ENCODE measurements at regions not wholly inside any gene's neighbourhood (a gene's known extent, or its start where the extent isn't known, plus 50 kb on each side); places are given as distances from the start of the nearest gene placed in this dataset.
"Not testable (repeated sequence)": the region's sequence is repeated elsewhere in the genome, so short reads cannot be mapped to it uniquely, and the experiment has no call there.

DNA sequence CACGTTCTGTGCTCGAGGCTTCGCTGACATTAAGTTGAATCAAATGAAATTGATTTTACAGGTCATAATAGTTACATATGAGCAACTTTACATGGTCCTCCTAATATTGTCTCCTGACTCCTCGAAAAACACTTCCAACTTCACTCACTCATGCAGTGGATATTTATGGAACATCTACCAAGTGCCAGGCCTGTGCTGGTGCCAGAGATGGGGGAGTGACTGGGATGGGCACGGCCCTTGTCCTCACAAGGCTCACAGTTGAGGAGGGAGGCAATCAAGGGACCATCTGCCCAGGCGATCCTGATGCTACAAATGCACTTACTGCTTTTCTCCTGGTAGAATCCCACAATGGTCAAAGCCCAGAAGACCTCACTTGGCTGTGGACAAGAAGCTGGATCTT, 426.4 kb downstream of the PREX1 start:
- no peak for FAIRE-seq
- DNase-seq (ENCODE audit: insufficient read length), result no peak
- no peak for TF ChIP-seq POLR2AphosphoS5 (IDR thresholded peaks at IDR 0.05; ENCODE audit: low read depth, low read length)
- TF ChIP-seq POLR2A (IDR thresholded peaks at IDR 0.05; ENCODE audit: low read depth, low read length), result no peak
- TF ChIP-seq TAF1 (IDR thresholded peaks at IDR 0.05; ENCODE audit: borderline replicate concordance, low read depth, low read length), result no peak

DNA sequence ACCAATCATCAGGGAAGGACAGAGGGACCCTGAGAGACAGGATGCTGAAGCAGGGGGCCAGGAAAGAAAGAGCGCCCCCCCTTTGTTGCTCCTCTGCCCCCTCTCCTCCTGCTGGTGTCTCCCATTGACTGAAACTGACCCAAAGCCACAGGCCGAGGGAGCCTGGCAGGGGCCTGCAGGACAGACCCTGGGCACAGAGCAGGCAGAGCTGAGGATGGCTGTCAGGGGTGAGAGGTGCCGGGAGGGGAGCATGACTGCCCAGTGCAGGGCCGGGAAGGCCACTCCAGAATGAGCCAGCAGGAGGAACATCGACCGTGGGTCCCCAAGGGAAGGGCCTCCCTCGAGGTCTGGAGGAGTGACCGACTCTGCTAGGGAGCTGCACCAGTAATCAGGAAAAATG, 427.8 kb downstream of the PREX1 start:
- no peak for DNase-seq (ENCODE audit: insufficient read length)
- FAIRE-seq, result no peak
- TF ChIP-seq POLR2A (IDR thresholded peaks at IDR 0.05; ENCODE audit: low read depth, low read length) (no peak), TAF1 (IDR thresholded peaks at IDR 0.05; ENCODE audit: borderline replicate concordance, low read depth, low read length) (no peak), POLR2AphosphoS5 (IDR thresholded peaks at IDR 0.05; ENCODE audit: low read depth, low read length) (no peak)

DNA sequence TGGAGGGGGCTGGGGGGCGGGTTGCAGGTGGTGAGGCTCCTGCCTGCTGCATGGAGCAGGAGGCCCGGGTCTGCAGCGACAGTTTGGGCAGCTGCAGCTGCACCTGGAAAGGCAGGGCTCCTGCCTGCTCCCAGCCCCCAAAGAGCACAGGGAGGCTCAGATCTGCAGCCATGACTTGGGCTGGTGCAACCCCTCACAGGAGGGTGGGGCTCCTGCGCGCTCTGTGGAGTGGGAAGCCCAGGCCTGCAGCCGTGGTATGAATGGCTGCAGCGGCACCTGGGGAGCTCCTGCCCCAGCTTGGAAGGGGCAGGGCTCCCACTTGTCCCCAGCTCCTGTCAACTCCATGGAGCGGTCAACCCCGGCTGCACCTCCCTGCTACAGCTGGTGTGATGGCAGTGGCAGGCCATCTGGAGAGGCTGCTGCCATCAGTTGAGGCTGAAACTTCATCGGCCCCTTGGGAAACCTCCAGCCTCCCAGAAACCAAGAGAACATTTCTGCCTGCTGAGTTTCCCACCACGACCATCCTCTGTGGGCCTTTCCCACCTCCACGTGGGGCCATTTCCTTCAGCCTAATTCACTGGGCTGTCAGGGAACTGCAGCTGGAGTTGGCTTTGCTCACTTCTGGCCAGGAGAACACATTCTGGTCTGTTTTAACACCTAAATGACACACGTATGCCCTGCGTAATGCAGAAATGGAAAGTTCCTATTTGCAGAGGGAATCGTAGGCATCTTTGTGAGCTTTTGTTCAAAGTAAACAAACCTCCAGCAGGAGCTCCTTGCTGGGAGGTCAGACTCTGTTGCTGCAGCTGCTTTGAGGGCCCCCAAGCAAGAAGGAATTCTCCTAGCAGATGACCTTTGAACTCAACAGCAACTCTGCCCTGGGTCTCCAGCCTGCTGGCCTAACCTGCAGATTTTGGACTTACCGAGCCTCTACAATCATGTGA, 429.0 kb downstream of the PREX1 start:
- FAIRE-seq (no peak), DNase-seq (ENCODE audit: insufficient read length) (no peak)
- no peak for TF ChIP-seq TAF1 (IDR thresholded peaks at IDR 0.05; ENCODE audit: borderline replicate concordance, low read depth, low read length)
- TF ChIP-seq POLR2AphosphoS5 (IDR thresholded peaks at IDR 0.05; ENCODE audit: low read depth, low read length), result no peak
- TF ChIP-seq POLR2A (IDR thresholded peaks at IDR 0.05; ENCODE audit: low read depth, low read length), result no peak

DNA sequence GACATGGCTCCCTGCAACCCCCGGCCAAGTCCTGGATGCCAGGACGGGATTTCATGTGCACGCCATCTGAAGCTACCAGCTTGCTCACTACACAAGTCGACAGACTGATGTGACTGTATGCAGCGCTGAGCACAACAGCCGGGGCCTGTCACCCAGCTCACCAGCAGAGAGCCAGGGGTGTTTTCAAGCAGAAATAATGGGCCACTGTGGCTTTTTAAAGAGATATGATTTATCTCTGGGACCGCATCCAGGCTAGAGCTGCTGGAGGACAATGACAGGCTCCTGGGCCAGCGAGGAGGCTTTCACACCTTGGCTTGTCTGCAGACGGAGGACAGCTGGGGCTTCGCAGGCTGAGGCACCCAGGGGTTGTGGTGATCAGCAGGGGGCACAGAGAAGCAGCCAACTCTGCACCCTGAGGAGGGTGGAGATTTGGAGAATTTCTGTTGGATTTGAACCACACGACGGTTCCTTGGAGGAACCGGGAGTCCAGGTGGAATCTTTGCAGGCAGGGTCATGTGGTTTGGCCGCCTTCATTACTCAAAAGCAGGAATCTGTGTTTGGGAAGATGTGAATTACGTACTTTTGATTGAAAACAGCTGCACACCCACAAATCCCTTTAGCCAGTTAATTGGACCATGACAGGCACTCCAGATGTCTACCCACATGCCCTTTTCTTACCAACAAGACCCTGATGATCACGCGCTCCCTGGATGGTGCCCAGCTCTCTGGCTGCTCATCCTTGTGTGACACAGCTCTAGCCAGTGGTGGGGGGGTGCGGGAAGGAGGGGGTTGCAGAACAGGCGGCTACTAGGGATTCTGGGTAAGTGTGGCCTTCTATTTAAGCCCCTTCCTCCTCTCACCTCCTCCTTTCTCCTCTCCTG, 430.6 kb downstream of the PREX1 start:
- DNase-seq (ENCODE audit: insufficient read length); FAIRE-seq: not testable (repeated sequence)

DNA sequence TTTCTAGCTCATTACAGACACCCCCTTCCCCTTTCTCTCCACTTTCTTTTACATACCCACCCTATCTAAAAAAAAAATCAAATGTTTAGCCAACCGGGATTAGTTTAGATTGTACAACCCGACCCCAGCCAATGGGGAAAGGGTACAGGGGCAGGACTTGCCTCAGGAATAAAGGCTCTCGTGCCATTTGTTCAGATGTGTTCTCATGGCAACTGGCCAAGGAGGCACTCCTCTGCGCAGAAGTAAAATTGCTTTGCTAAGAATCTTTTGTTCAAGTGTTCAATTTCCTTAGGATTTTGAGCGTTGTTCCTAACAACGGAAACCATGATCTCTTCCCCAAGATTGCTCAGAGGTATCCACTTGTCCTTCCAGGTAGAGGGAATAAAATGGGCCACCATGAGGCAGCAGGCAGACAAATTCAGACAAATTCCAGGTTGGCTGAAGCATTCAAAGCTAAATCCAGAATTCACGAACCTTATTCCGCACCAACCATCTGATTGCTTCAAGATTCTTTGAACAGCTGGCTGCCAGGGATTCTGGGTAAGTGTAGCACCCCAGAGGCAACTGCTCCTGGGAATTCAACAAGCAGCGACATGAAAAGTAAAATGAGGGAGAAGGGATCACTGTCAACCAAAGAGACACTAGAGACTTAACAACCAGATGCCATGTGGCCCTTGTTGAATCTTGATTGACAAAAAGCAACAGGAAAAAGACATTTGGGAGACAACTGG, 431.8 kb downstream of the PREX1 start:
- no peak for DNase-seq (ENCODE audit: insufficient read length)
- TF ChIP-seq TAF1 (IDR thresholded peaks at IDR 0.05; ENCODE audit: borderline replicate concordance, low read depth, low read length), result no peak
- TF ChIP-seq POLR2A (IDR thresholded peaks at IDR 0.05; ENCODE audit: low read depth, low read length), result no peak
- no peak for TF ChIP-seq POLR2AphosphoS5 (IDR thresholded peaks at IDR 0.05; ENCODE audit: low read depth, low read length)
- no peak for FAIRE-seq

DNA sequence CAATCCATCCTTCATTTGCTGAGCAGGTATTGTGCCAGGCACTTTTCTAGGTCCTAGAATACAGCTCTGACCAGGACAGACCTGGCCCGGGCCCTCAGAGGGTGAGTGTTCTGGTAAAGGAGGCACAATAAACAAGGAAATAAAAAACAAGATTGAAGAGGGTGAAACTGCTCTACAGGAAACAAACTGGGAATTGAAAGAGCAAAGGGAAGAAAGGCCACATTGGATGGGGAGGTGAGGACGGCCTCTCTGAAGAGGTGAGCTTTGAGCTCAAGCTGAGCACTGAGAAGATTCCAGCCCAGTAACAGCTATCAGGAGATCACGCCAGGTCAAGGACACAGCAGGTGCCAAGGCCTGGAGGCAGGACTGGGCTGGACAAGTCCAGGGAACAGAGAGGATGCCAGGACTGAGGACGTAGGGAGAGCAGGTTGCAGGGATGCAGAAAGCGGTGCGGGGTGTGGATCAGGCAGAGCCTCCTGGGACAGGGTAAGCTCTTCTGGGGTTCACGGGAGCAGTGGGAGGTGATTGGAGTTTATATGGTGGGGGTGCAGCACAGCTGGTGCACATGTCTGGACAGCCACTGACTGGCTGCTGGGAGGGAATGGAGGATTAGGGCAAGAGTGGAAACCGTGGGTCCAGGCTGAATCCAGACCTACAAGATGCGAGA, 433.3 kb downstream of the PREX1 start:
- FAIRE-seq (no peak), DNase-seq (ENCODE audit: insufficient read length) (no peak)
- no peak for TF ChIP-seq TAF1 (IDR thresholded peaks at IDR 0.05; ENCODE audit: borderline replicate concordance, low read depth, low read length)
- no peak for TF ChIP-seq POLR2A (IDR thresholded peaks at IDR 0.05; ENCODE audit: low read depth, low read length)
- no peak for TF ChIP-seq POLR2AphosphoS5 (IDR thresholded peaks at IDR 0.05; ENCODE audit: low read depth, low read length)

DNA sequence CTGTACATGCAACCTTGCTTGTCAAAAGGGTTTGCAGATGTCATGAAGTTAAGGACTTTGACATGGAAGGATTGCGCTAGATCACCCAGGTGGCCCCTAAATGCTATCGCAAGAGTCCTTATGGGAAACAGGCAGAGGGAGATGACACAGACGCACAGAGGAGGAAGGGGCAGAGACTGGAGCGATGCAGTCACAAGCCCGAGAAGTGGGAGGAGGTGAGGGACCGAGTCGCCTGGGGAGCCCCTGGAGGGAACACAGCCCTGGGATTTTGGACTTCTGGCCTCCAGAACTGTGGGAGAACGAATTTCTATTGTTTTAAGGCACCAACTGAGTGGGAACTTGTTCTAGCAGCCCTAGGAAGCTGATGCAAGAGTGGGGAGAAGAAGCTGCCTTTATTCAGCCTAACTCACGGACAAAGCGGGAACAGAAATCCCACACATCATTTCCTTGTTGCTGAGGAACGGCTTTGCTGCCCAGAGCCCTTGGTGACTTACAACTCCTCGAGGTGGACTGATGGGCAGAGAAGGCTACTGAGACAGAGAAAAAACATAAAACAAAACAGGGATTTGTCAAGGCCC, 434.0 kb downstream of the PREX1 start:
- TF ChIP-seq POLR2A (IDR thresholded peaks at IDR 0.05; ENCODE audit: low read depth, low read length), result no peak
- TF ChIP-seq TAF1 (IDR thresholded peaks at IDR 0.05; ENCODE audit: borderline replicate concordance, low read depth, low read length), result no peak
- no peak for TF ChIP-seq POLR2AphosphoS5 (IDR thresholded peaks at IDR 0.05; ENCODE audit: low read depth, low read length)
- no peak for DNase-seq (ENCODE audit: insufficient read length)
- no peak for FAIRE-seq

DNA sequence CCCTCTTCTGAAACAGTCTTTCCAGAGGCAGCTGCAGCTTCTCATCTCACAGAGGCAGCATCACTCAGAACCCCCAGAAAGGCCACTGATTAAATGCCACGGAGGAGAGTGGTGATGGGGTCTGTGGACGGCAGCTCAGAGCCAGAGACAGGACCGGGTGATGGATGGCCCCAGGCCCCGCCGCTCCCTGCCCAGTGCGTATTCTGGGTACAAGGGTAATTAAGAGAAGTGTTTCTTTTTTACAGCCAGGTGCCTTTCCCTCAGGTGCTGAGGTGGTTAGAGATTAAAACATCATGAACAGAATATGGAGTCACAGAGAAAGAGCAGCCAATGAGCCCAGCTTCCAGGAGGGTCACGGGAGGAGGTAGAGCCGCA, 434.5 kb downstream of the PREX1 start:
- DNase-seq (ENCODE audit: insufficient read length), result no peak
- no peak for FAIRE-seq
- TF ChIP-seq POLR2AphosphoS5 (IDR thresholded peaks at IDR 0.05; ENCODE audit: low read depth, low read length), result no peak
- TF ChIP-seq POLR2A (IDR thresholded peaks at IDR 0.05; ENCODE audit: low read depth, low read length), result no peak
- no peak for TF ChIP-seq TAF1 (IDR thresholded peaks at IDR 0.05; ENCODE audit: borderline replicate concordance, low read depth, low read length)

DNA sequence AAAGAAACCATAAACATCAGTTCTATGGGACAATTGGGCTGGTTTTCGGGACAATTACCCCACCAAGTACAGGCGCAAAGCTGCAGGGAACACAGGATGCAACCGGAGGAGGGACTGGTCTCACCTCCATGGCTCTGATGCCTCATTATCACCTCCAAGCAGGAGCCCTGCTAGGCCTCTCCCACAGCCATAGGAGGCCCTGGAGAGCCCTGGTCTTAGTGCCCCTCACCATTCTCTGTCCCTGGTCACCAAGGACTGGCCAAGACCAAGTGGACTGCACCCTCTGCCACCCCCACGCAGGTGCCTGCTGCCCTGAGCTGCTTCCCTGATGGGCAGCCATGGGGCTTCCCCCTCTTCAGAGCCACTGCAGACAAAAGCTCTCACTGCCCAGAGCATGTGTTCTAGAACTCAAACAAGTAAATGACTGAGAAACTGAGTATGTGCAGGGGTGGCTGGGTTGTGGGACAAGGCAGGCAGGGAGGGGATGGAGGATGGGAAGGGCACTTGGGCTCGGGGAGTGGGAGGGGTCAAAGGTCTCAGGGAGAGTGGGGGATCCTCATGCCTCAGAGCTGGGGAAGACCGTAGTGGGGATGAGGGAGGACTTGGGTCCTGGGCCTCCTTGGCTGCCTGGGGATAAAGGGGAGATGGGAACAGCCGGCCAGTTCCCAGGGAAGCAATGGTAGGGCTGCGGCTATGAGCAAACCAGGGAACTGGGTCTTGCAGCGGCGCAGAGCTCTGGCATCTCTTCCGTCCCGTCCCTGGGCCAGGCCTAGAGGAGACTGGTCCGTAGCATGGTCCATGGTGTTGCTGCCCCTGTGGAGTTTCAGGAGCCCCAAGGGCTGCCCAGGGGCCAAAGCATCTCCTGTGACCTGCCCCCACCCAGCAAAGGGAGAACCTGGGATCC, 435.1 kb downstream of the PREX1 start:
- TF ChIP-seq POLR2AphosphoS5 (IDR thresholded peaks at IDR 0.05; ENCODE audit: low read depth, low read length) (no peak), POLR2A (IDR thresholded peaks at IDR 0.05; ENCODE audit: low read depth, low read length) (no peak), TAF1 (IDR thresholded peaks at IDR 0.05; ENCODE audit: borderline replicate concordance, low read depth, low read length) (no peak)
- no peak for FAIRE-seq
- no peak for DNase-seq (ENCODE audit: insufficient read length)

DNA sequence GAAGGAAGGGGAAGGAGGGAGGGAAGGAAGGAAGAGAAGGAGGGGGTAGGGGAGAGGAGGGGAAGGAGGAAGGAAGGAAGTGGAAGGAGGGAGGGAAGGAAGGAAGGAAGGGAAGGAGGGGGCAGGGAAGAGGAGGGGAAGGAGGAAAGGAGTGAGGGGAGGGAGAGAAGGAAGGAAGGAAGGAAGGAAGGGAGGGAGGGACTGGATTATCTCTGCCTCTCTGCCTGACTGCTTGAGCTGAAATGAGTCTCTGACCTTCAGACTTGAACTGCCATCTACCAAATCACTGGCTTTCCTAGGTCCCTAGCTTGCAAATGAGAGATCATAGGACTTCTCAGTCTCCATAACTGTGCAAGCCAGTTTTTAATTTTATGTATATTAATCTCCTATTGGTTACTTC, 436.8 kb downstream of the PREX1 start:
- TF ChIP-seq TAF1 (IDR thresholded peaks at IDR 0.05; ENCODE audit: borderline replicate concordance, low read depth, low read length) (no peak), POLR2A (IDR thresholded peaks at IDR 0.05; ENCODE audit: low read depth, low read length) (no peak), POLR2AphosphoS5 (IDR thresholded peaks at IDR 0.05; ENCODE audit: low read depth, low read length) (no peak)
- DNase-seq (ENCODE audit: insufficient read length) (no peak), FAIRE-seq (no peak)
